Activated CD4-positive, alpha-beta T cell treated with anti-CD3 and anti-CD28 coated beads, Interleukin-2, amount 10 ng/mL, durations not matched to agents 7 days and 5 days (primary cell): ENCODE measurements at regions not wholly inside any gene's neighbourhood (a gene's known extent, or its start where the extent isn't known, plus 50 kb on each side); places are given as distances from the start of the nearest gene placed in this dataset.

ENCODE experiments used
- CTCF ChIA-PET: fragments of 350-600 bp; sonication (Branson Sonifier 250); formaldehyde crosslinking; loops from one replicate; lab custom pipeline; 2021; ENCODE audit warnings: antibody characterized with exemption; lab: Charles Lee
- POLR2A ChIA-PET: fragments of 350-600 bp; sonication (Branson Sonifier 250); formaldehyde crosslinking; loops from one replicate; lab custom pipeline; 2021; ENCODE audit warnings: antibody characterized with exemption; lab: Charles Lee
- DNase-seq: peaks from one replicate; pipeline ENCODE4 v3.0.0-alpha.2; 2020
- H3K27ac Mint-ChIP-seq: one replicate; pipeline ENCODE4 v1.8.0; 2021; ENCODE audit warnings: mild to moderate bottlenecking, moderate library complexity, mixed read lengths
- H3K27me3 Mint-ChIP-seq: one replicate; pipeline ENCODE4 v1.8.0; 2021; ENCODE audit warnings: mixed read lengths
- H3K36me3 Mint-ChIP-seq: one replicate; pipeline ENCODE4 v1.8.0; 2021; ENCODE audit warnings: low read depth, mixed read lengths
- H3K4me1 Mint-ChIP-seq: one replicate; pipeline ENCODE4 v1.8.0; 2021; ENCODE audit warnings: mixed read lengths
- H3K4me3 Mint-ChIP-seq: one replicate; pipeline ENCODE4 v1.8.0; 2021; ENCODE audit warnings: mild to moderate bottlenecking, moderate library complexity, mixed read lengths
- H3K9me3 Mint-ChIP-seq: one replicate; pipeline ENCODE4 v1.8.0; 2021; ENCODE audit warnings: mixed read lengths

GRCh38 chr5:165877475-165877874, 2372.1 kb downstream of the MAT2B start:
- peaks cover 14% of the 10 kb centered on the region for H3K9me3 Mint-ChIP-seq
- H3K36me3 Mint-ChIP-seq = no peaks in the 10 kb centered on the region
- H3K4me3 Mint-ChIP-seq = no peak overlapping the region
- H3K27ac Mint-ChIP-seq = no peak overlapping the region
- no peak for DNase-seq
- no peaks in the 10 kb centered on the region for H3K4me1 Mint-ChIP-seq
- CTCF ChIA-PET = no interaction called here
- H3K27me3 Mint-ChIP-seq = no peaks in the 10 kb centered on the region
- POLR2A ChIA-PET = no interaction called here

GRCh38 chr5:165881259-165881658, 2375.8 kb downstream of the MAT2B start:
- ChIA-PET POLR2A (no interaction called here), CTCF (no interaction called here)
- no peak for DNase-seq
- Mint-ChIP-seq H3K9me3 (peaks cover 16% of the 10 kb centered on the region), H3K27me3 (no peaks in the 10 kb centered on the region), H3K27ac (no peak overlapping the region), H3K4me1 (no peaks in the 10 kb centered on the region), H3K36me3 (no peaks in the 10 kb centered on the region), H3K4me3 (no peak overlapping the region)

GRCh38 chr5:165882099-165882498, 2376.7 kb downstream of the MAT2B start:
- no peaks in the 10 kb centered on the region for H3K36me3 Mint-ChIP-seq
- H3K27ac Mint-ChIP-seq = no peak overlapping the region
- no peaks in the 10 kb centered on the region for H3K27me3 Mint-ChIP-seq

GRCh38 chr5:165885623-165886350, 2380.4 kb downstream of the MAT2B start:
- no peak overlapping the region for H3K4me3 Mint-ChIP-seq
- ChIA-PET POLR2A (no interaction called here), CTCF (no interaction called here)
- no peaks in the 10 kb centered on the region for H3K27me3 Mint-ChIP-seq
- no peaks in the 10 kb centered on the region for H3K36me3 Mint-ChIP-seq
- no peaks in the 10 kb centered on the region for H3K4me1 Mint-ChIP-seq
- DNase-seq = no peak
- peaks cover 9% of the 10 kb centered on the region for H3K9me3 Mint-ChIP-seq
- no peak overlapping the region for H3K27ac Mint-ChIP-seq

More at GRCh38 chr5:165882099-165882498, 2376.7 kb downstream of the MAT2B start:
- no peak overlapping the region for H3K4me3 Mint-ChIP-seq
- no peak for DNase-seq
- no peaks in the 10 kb centered on the region for H3K4me1 Mint-ChIP-seq
- ChIA-PET CTCF (no interaction called here), POLR2A (no interaction called here)
- peaks cover 10% of the 10 kb centered on the region for H3K9me3 Mint-ChIP-seq

- Mint-ChIP-seq H3K4me3 (no peak overlapping the region), H3K27ac (no peak overlapping the region), H3K36me3 (no peaks in the 10 kb centered on the region), H3K9me3 (peaks cover 10% of the 10 kb centered on the region), H3K27me3 (no peaks in the 10 kb centered on the region), H3K4me1 (no peaks in the 10 kb centered on the region)
- CTCF ChIA-PET = interaction anchor here (0.6 kb wide), 1 partner anchor 19 kb away, joined by 3 read pairs; no protein-coding TSS in a partner anchor
- POLR2A ChIA-PET = no interaction called here
- no peak for DNase-seq
Measured at GRCh38 chr5:165887147-165887546, 2381.7 kb downstream of the MAT2B start.

GRCh38 chr5:165892383-165892782, 2387.0 kb downstream of the MAT2B start:
- ChIA-PET CTCF (no interaction called here), POLR2A (no interaction called here)
- H3K27ac Mint-ChIP-seq = no peak overlapping the region
- H3K4me3 Mint-ChIP-seq = no peak overlapping the region
- H3K36me3 Mint-ChIP-seq = no peaks in the 10 kb centered on the region
- no peaks in the 10 kb centered on the region for H3K4me1 Mint-ChIP-seq
- H3K27me3 Mint-ChIP-seq = no peaks in the 10 kb centered on the region
- DNase-seq = no peak
- peaks cover 9% of the 10 kb centered on the region for H3K9me3 Mint-ChIP-seq

- DNase-seq = no peak
- Mint-ChIP-seq H3K4me1 (no peaks in the 10 kb centered on the region), H3K9me3 (peaks cover 6% of the 10 kb centered on the region), H3K27me3 (no peaks in the 10 kb centered on the region), H3K36me3 (no peaks in the 10 kb centered on the region), H3K27ac (no peak overlapping the region), H3K4me3 (no peak overlapping the region)
- ChIA-PET CTCF (no interaction called here), POLR2A (no interaction called here)
Measured at GRCh38 chr5:165894916-165895315, 2389.5 kb downstream of the MAT2B start.

GRCh38 chr5:165903835-165904234, 2387.6 kb upstream of the WWC1 start:
- POLR2A ChIA-PET = no interaction called here
- no peaks in the 10 kb centered on the region for H3K4me1 Mint-ChIP-seq
- no peak overlapping the region for H3K4me3 Mint-ChIP-seq
- no peaks in the 10 kb centered on the region for H3K36me3 Mint-ChIP-seq
- no peak overlapping the region for H3K27ac Mint-ChIP-seq
- CTCF ChIA-PET = no interaction called here
- peaks cover 8% of the 10 kb centered on the region for H3K9me3 Mint-ChIP-seq
- H3K27me3 Mint-ChIP-seq = no peaks in the 10 kb centered on the region
- DNase-seq = no peak

- no peaks in the 10 kb centered on the region for H3K27me3 Mint-ChIP-seq
- H3K9me3 Mint-ChIP-seq = peaks cover 19% of the 10 kb centered on the region
- H3K4me3 Mint-ChIP-seq = no peak overlapping the region
- ChIA-PET POLR2A (no interaction called here), CTCF (interaction anchor here (0.7 kb wide), 1 partner anchor 19 kb away, joined by 3 read pairs; no protein-coding TSS in a partner anchor)
- no peaks in the 10 kb centered on the region for H3K36me3 Mint-ChIP-seq
- no peak overlapping the region for H3K27ac Mint-ChIP-seq
- DNase-seq = no peak
- H3K4me1 Mint-ChIP-seq = no peaks in the 10 kb centered on the region
Measured at GRCh38 chr5:165906871-165907270, 2384.6 kb upstream of the WWC1 start.

- Mint-ChIP-seq H3K4me3 (no peak overlapping the region), H3K36me3 (no peaks in the 10 kb centered on the region), H3K27me3 (no peaks in the 10 kb centered on the region), H3K9me3 (peaks cover 11% of the 10 kb centered on the region), H3K27ac (no peak overlapping the region), H3K4me1 (no peaks in the 10 kb centered on the region)
- CTCF ChIA-PET = no interaction called here
- no peak for DNase-seq
- POLR2A ChIA-PET = no interaction called here
Measured at GRCh38 chr5:165913059-165913458, 2378.4 kb upstream of the WWC1 start.

GRCh38 chr5:165914456-165914855, 2377.0 kb upstream of the WWC1 start:
- H3K9me3 Mint-ChIP-seq = peaks cover 7% of the 10 kb centered on the region
- no peaks in the 10 kb centered on the region for H3K36me3 Mint-ChIP-seq
- no peaks in the 10 kb centered on the region for H3K27me3 Mint-ChIP-seq
- DNase-seq = no peak
- H3K4me1 Mint-ChIP-seq = no peaks in the 10 kb centered on the region
- POLR2A ChIA-PET = no interaction called here
- CTCF ChIA-PET = no interaction called here
- no peak overlapping the region for H3K27ac Mint-ChIP-seq
- no peak overlapping the region for H3K4me3 Mint-ChIP-seq

- Mint-ChIP-seq H3K36me3 (no peaks in the 10 kb centered on the region), H3K27me3 (no peaks in the 10 kb centered on the region), H3K27ac (no peak overlapping the region), H3K9me3 (no peaks in the 10 kb centered on the region), H3K4me3 (no peak overlapping the region), H3K4me1 (no peaks in the 10 kb centered on the region)
- CTCF ChIA-PET = no interaction called here
- no peak for DNase-seq
- POLR2A ChIA-PET = no interaction called here
Measured at GRCh38 chr5:165919196-165919595, 2372.2 kb upstream of the WWC1 start.

- H3K4me3 Mint-ChIP-seq = no peak overlapping the region
- no peaks in the 10 kb centered on the region for H3K4me1 Mint-ChIP-seq
- ChIA-PET CTCF (no interaction called here), POLR2A (no interaction called here)
- H3K27me3 Mint-ChIP-seq = no peaks in the 10 kb centered on the region
- H3K36me3 Mint-ChIP-seq = no peaks in the 10 kb centered on the region
- no peaks in the 10 kb centered on the region for H3K9me3 Mint-ChIP-seq
- H3K27ac Mint-ChIP-seq = no peak overlapping the region
- no peak for DNase-seq
Measured at GRCh38 chr5:165920655-165921054, 2370.8 kb upstream of the WWC1 start.

- Mint-ChIP-seq H3K27me3 (no peaks in the 10 kb centered on the region), H3K9me3 (peaks cover 7% of the 10 kb centered on the region), H3K4me3 (no peak overlapping the region), H3K36me3 (no peaks in the 10 kb centered on the region), H3K4me1 (no peaks in the 10 kb centered on the region), H3K27ac (no peak overlapping the region)
- POLR2A ChIA-PET = no interaction called here
- no peak for DNase-seq
- CTCF ChIA-PET = no interaction called here
Measured at GRCh38 chr5:165928971-165929370, 2362.5 kb upstream of the WWC1 start.
